GM19328 (cell line): ENCODE measurements at regions not wholly inside any gene's neighbourhood (a gene's known extent, or its start where the extent isn't known, plus 50 kb on each side); places are given as distances from the start of the nearest gene placed in this dataset.

ENCODE experiments used
- ATAC-seq: cut with Tn5 transposase; IDR thresholded peaks from one replicate; pipeline ENCODE4 v1.9.1; 2021; ENCODE audit warnings: mild to moderate bottlenecking, moderate library complexity; ENCODE audit not compliant: unreplicated experiment

DNA sequence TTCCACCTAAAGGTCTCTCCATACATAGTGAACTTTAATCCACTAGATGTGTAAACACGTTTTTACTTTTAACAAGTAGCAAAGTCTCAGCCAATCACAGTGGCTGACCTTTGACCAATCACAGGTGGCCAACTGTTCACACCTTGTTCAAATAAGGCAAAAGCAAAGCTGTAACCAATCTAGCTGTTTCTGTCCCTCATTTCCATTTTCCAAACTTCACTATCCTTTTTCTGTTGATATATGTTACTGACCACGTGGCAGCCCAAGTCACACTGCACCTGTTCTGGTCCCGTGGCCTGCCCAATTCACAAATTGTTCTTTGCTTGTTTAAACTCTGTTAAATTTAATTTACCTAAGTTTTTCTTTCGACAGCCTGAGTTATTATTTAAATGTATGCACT, 393.5 kb upstream of the NETO1 start:
- ATAC-seq: no peak

GRCh38 chr18:73258375-73259087, 390.7 kb upstream of the NETO1 start:
- ATAC-seq: no peak

DNA sequence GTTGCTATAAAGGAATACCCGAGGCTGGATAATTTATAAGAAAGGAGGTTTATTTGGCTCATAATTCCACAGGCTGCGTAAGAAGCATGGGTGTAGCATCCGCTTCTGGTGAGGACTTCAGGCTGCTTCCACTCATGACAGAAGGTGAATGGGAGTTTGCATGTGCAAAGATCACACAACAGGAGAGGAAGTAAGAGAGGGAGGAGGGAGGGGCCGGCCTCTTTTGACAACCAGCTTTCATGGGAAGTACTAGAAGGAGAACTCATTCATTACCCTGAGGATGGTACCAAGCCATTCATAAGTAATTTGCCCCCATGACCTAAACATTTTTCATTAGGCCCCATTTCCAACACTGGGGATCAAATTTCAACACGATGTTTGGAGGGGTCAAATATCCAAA, 386.8 kb upstream of the NETO1 start:
- no peak for ATAC-seq

DNA sequence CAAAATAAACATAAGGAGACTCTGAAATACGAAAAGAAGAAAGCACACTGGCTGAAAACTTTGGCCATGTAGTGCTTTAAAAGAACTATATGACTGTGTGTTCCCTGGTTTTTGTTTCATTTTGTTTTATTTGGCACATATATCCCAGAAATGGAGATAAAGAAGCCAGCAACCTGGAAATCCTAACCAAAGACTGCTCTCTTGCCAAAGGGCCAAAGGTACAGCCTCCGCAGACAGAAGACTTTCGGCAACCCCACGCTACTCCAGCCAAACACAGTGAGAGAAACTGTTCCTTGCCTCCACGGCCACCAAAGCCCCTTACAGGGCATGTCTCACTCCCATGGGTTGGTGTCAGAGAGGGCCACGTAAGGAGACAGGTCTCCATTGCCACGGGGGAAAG, 381.2 kb upstream of the NETO1 start:
- ATAC-seq: no peak

- ATAC-seq: no peak
Measured at GRCh38 chr18:73246763-73247162, 379.0 kb upstream of the NETO1 start.

DNA sequence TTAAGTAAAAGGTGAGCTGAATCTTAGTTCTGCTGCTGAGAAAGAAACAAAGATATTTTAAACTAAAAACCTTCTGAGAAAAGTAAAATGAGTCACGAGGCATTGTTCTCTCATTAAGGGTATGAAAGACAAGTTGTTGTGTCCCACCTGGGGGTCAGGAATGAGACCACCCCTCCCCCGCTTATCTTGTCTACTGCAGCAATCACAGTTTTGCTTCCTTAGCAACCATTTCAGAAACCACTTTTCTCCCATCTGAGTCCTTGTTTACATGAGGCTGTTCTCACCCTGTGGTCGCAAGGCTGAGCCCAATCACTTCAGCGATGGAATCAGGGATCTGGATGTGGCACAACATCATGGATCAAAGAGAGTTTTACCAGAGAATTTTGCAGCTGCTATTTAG, 377.6 kb upstream of the NETO1 start:
- no peak for ATAC-seq

- ATAC-seq: no peak
Measured at GRCh38 chr18:73244401-73244800, 376.6 kb upstream of the NETO1 start.

DNA sequence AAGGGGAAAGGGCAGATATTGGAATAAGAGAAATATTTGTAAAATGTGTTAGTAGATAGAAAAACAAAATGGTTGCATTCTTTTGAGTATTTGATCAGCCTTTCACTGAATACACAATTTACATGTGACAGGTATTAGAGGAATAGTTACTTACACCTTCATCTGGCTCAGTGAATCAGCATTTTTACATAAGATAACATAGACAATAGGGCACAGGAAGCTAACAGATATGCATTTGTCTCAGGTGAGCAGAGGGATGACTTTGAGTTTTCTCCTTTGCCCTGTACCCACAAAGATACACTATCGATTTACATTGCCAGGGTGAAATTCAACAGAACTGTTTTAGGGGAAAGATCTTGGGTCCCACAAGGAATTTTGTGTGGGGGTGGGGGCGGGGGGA, 373.1 kb upstream of the NETO1 start:
- ATAC-seq: no peak

GRCh38 chr18:73235921-73236320, 368.1 kb upstream of the NETO1 start:
- ATAC-seq: no peak

DNA sequence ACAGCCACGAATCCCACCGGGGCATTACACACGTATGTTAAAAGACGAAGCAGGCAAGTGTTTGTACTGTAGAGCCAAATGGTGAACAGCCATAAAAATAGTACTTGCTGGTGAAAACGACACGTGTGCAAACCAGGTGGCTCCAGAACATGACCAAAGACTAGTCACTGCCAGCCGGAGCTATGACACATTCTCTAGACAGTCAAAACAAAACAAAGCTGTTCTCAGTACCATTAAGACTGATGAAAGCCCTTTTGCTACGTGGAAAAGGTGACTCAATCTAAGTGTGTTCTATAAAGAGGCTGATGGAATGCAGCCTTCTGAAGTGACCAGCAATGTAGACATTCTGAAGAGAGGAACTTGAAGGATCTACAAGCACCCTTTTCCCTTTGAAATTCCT, 367.7 kb upstream of the NETO1 start:
- ATAC-seq: peak; percentile 75

DNA sequence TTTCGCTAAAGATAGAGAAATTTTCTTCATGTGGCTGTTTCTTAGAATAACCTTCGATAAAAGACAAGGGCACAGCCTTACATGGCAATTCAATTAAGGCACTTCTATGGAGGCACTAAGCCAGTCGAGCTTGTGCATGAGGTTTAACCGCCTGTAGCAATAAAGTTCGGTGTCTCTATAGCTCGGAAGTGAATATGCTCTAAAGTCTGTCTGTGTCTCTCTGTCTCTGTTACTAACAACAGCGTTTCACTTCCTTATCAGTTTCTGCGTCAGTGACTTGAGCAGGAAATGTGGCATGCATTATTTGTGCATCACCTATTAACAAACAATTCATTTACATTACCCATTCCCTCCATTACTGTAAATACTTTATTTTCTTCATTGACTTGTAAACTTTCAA, 365.1 kb upstream of the NETO1 start:
- peak; percentile 64 for ATAC-seq

DNA sequence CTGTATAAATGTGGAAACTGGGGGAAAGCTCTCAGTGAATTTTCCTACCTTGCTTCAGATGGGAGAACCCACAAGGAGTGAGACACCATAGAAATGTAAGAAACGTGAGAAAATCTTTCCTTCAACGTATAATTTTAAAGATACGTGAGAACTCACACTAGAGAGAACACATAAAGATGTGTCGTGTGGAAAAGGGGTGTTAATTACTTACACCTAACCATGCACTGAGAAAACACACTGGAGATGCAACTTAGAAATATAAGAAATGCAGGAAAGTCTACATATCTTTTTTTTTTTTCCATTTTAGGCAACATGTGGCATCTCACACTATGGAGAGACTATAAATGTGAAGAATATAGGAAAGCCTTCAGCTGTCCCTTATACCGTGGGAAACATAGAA, 352.9 kb upstream of the NETO1 start:
- no peak for ATAC-seq

- ATAC-seq: no peak
Measured at GRCh38 chr18:73218293-73218692, 350.5 kb upstream of the NETO1 start.

DNA sequence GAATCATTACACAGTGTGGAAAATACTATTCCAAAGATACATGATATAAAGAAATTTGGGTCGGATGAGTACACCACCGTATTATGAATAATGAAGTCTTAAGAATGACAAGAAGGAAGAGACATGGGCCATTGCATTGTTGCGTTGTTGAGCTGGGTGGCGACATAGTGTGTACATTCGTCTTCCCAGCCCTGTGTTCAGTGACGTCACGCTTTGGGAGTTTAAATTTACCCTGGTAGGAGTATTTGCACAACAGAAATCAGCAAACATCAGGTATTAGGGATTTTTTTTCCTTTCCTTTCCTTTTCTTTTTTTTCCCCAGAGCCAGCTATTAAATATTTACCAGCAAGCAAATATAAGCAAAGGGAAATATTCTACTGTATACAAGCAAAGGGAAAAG, 347.2 kb upstream of the NETO1 start:
- ATAC-seq: no peak

DNA sequence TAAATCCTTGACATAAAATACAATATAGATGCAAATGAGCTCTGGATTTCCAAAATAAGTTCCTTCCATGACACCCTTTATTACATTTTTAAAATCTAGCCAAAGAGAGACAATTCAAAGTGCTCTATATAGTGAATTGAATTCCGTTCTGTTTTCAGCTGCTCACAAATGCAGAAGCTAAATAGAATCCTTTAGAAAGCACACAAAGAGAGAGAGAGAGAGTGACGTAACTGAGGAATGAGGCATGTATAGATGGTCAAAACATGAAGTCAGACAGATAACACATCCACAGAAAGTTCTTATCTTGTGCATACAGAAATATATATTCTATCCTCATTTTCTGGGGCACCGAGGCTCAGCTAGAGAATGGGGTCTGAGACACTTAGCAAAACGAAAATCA, 344.7 kb upstream of the NETO1 start:
- ATAC-seq: no peak

DNA sequence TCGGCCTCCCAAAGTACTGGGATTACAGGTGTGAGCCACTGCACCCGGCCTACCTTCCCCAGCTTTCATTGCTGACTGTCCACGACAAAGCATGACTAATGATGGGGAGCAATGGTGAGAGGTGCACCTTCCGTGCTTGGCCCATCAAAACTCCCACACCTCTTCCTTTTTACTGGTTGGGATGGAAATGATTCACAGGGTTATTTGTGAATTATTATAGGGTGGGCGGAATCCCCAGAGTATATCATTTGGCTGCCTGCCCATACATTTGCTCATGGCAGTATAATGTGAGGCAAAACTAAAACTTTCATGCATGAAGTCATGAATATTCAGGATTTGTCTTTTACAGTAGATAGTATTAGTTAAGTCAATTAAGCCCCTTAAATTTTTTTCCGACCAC, 334.2 kb upstream of the NETO1 start:
- no peak for ATAC-seq

GRCh38 chr18:73199151-73199550, 331.4 kb upstream of the NETO1 start:
- ATAC-seq: no peak

- no peak for ATAC-seq
Measured at GRCh38 chr18:73189718-73190117, 321.9 kb upstream of the NETO1 start.

DNA sequence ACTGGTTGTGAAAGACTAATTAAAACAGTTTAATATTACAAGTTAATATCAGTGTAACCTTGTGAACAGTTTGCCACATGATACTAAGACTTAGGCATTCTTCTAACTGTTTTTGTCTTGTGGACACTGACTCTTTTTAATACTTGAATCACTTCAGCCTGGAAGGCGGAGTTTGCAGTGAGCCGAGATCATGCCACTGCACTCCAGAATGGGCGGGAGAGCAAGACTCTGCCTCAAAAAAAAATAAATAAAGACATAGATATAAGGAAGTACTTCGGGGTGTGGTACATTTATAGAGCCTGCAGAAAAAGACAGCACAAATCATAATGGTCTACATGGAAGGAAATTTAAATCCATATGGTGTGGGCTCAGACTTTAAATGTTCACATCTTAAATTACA, 300.4 kb upstream of the NETO1 start:
- no peak for ATAC-seq

GRCh38 chr18:73164430-73164829, 296.6 kb upstream of the NETO1 start:
- no peak for ATAC-seq

DNA sequence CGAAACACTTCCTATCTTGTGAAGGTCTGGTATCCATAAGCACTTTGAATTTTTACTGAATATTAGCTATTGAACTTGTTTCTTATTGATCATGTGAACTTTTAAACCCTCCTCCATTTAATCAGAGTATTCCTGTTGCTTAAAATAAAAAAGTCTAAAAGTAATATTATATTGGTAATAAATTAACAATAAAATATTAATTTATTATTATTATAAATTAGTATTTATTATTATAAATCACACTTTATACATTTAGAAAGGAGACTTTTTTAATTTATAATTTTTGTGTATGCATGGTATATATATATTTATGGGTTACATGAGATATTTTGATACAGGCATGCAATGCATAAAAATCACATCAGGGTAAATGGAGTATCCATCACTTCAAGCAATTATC, 295.4 kb upstream of the NETO1 start:
- no peak for ATAC-seq

DNA sequence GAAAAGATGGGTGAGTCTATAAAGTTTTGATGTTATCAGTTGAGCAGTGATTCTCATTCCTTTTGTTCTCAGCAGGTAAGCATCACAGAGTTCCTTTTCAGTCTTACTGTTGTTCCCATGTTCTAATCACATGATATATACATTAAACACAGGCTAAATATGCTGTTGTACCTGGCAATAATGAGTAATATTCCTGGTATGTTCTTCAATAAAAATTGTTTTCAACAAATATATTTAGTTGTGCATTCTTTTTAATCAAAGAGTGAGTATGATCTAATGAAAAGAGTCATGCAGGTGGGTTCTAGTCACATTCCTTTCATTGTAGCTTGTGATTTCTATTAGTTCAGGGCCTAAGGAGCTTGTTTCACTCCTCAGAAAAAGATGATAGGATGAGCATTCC, 288.3 kb upstream of the NETO1 start:
- no peak for ATAC-seq

GRCh38 chr18:73153271-73153670, 285.5 kb upstream of the NETO1 start:
- no peak for ATAC-seq
